H1 (cell line): ENCODE measurements at regions not wholly inside any gene's neighbourhood (a gene's known extent, or its start where the extent isn't known, plus 50 kb on each side); places are given as distances from the start of the nearest gene placed in this dataset.

Experiments used
- CTCF ChIA-PET: fragments of 300-600 bp; sonication (Branson Sonifier 250); formaldehyde crosslinking; loops from one replicate; lab custom pipeline; 2021; ENCODE audit not compliant: partially characterized antibody; lab: Charles Lee
- POLR2A ChIA-PET: fragments of 300-600 bp; sonication (Branson Sonifier 250); formaldehyde crosslinking; loops from one replicate; lab custom pipeline; 2021; ENCODE audit warnings: inconsistent platforms; ENCODE audit not compliant: partially characterized antibody; lab: Charles Lee
- DNase-seq, 2 experiments: peaks; one replicate each; pipeline versions ENCODE4 v3.0.0 to v3.0.0-alpha.2; 2010 to 2022; ENCODE audit warnings: low spot score in 2 of 2, low read depth in 1 of 2, mixed read lengths in 1 of 2
- FAIRE-seq: peaks from 2 replicates; lab custom pipeline; 2011; peaks lifted over from hg19 to GRCh38; lab: Jason Lieb, UNC
- H2AFZ ChIP-seq: 2 replicates; pipeline ENCODE4 v1.8.1; 2012; ENCODE audit warnings: low read length, inconsistent platforms
- H2AK5ac ChIP-seq: 2 replicates; pipeline ENCODE4 v1.6.1; 2013; ENCODE audit warnings: low read depth, low read length
- H2BK120ac ChIP-seq: replicated peaks from 2 replicates; pipeline ENCODE3; 2013; ENCODE audit warnings: low read depth, low read length, inconsistent platforms
- H2BK12ac ChIP-seq: 2 replicates; pipeline ENCODE4 v1.6.1; 2013; ENCODE audit warnings: low read depth, low read length
- H2BK15ac ChIP-seq: 2 replicates; pipeline ENCODE4 v1.6.1; 2013; ENCODE audit warnings: low read length
- H2BK20ac ChIP-seq: 2 replicates; pipeline ENCODE4 v1.6.1; 2013; ENCODE audit warnings: low read length
- H2BK5ac ChIP-seq: 2 replicates; pipeline ENCODE4 v1.6.1; 2013; ENCODE audit warnings: low read depth, low read length
- H3K14ac ChIP-seq: 2 replicates; pipeline ENCODE4 v1.6.1; 2013; ENCODE audit warnings: inconsistent platforms; ENCODE audit not compliant: insufficient read length
- H3K18ac ChIP-seq: 2 replicates; pipeline ENCODE4 v1.6.1; 2013; ENCODE audit warnings: low read length; ENCODE audit errors: extremely low read depth
- H3K23ac ChIP-seq: 2 replicates; pipeline ENCODE4 v1.6.1; 2013; ENCODE audit warnings: inconsistent platforms; ENCODE audit not compliant: insufficient read length
- H3K23me2 ChIP-seq: 2 replicates; pipeline ENCODE4 v1.6.1; 2013; ENCODE audit warnings: low read depth, low read length
- H3K27ac ChIP-seq: 2 replicates; pipeline ENCODE4 v1.6.1; 2011; ENCODE audit warnings: low read depth, low read length, inconsistent platforms
- H3K27me3 ChIP-seq, 4 experiments: replicated peaks in 1 of 4; 1 replicate in 1 of 4; 2 replicates in 3 of 4; pipeline versions ENCODE4 v1.6.1 to v1.8.1; 2011 to 2013; ENCODE audit warnings: low read length in 3 of 4, mild to moderate bottlenecking in 3 of 4, inconsistent platforms in 2 of 4, mixed read lengths in 2 of 4, moderate library complexity in 1 of 4; ENCODE audit not compliant: control insufficient read depth in 3 of 4, insufficient read depth in 3 of 4; ENCODE audit errors: extremely low read depth in 1 of 4
- H3K36me3 ChIP-seq, 4 experiments: 2 replicates each; pipeline versions ENCODE4 v1.6.1 to v1.8.1; 2011 to 2013; ENCODE audit warnings: mild to moderate bottlenecking in 4 of 4, low read length in 3 of 4, moderate library complexity in 2 of 4, control low read depth in 1 of 4, inconsistent platforms in 1 of 4; ENCODE audit not compliant: insufficient read depth in 4 of 4, control insufficient read depth in 2 of 4
- H3K4ac ChIP-seq: replicated peaks from 2 replicates; pipeline ENCODE3; 2013; ENCODE audit warnings: low read length, low read depth, mixed read lengths, inconsistent platforms; ENCODE audit not compliant: insufficient read length
- H3K4me1 ChIP-seq, 4 experiments: replicated peaks in 1 of 4; 1 replicate in 1 of 4; 2 replicates in 3 of 4; pipeline versions ENCODE4 v1.6.1 to v1.8.1; 2011 to 2013; ENCODE audit warnings: low read length in 3 of 4, inconsistent platforms in 2 of 4, mixed read lengths in 1 of 4; ENCODE audit not compliant: insufficient read depth in 4 of 4, control insufficient read depth in 3 of 4
- H3K4me2 ChIP-seq, 2 experiments: 2 replicates each; pipeline versions ENCODE4 v1.6.1 to v1.8.1; 2011 to 2013; ENCODE audit warnings: low read depth in 2 of 2, low read length in 2 of 2, control low read depth in 1 of 2, inconsistent platforms in 1 of 2, mild to moderate bottlenecking in 1 of 2; ENCODE audit not compliant: insufficient read depth in 1 of 2
- H3K4me3 ChIP-seq, 4 experiments: fragments of 200-600, 300-600 bp in 1 of 4; sonication (generic), shearing (Covaris generic), sonication (Bioruptor Twin) in 1 of 4; 2 replicates each; pipeline versions ENCODE4 v1.5.1 to v1.8.1; 2011 to 2016; ENCODE audit warnings: low read length in 4 of 4, low read depth in 3 of 4, control low read depth in 2 of 4, inconsistent platforms in 2 of 4, mild to moderate bottlenecking in 2 of 4, mixed read lengths in 1 of 4, moderate library complexity in 1 of 4; ENCODE audit not compliant: insufficient read depth in 2 of 4; ENCODE audit errors: extremely low read depth in 1 of 4
- H3K56ac ChIP-seq: replicated peaks from 2 replicates; pipeline ENCODE3; 2013; ENCODE audit warnings: low read depth, mild to moderate bottlenecking, mixed read lengths, low read length, inconsistent platforms; ENCODE audit not compliant: insufficient read length
- H3K79me1 ChIP-seq: 2 replicates; pipeline ENCODE4 v1.6.1; 2013; ENCODE audit warnings: low read depth, low read length, control low read depth
- H3K79me2 ChIP-seq, 2 experiments: 2 replicates each; pipeline versions ENCODE4 v1.6.1 to v1.8.1; 2012 to 2013; ENCODE audit warnings: low read length in 2 of 2, mild to moderate bottlenecking in 2 of 2, inconsistent platforms in 1 of 2; ENCODE audit not compliant: insufficient read depth in 2 of 2, control insufficient read depth in 1 of 2
- H3K9ac ChIP-seq, 4 experiments: replicated peaks in 1 of 4; 1 replicate in 1 of 4; 2 replicates in 3 of 4; pipeline versions ENCODE4 v1.6.1 to v1.8.1; 2011 to 2013; ENCODE audit warnings: low read depth in 3 of 4, low read length in 3 of 4, control low read depth in 2 of 4, mild to moderate bottlenecking in 2 of 4, moderate library complexity in 2 of 4, inconsistent platforms in 1 of 4; ENCODE audit errors: extremely low read depth in 1 of 4
- H3K9me3 ChIP-seq, 2 experiments: 2 replicates each; pipeline versions ENCODE4 v1.6.1 to v1.8.1; 2012 to 2013; ENCODE audit warnings: mild to moderate bottlenecking in 2 of 2, moderate library complexity in 2 of 2, control low read depth in 1 of 2, inconsistent platforms in 1 of 2, low read depth in 1 of 2, low read length in 1 of 2, mixed read lengths in 1 of 2; ENCODE audit not compliant: insufficient read depth in 2 of 2
- H4K20me1 ChIP-seq, 2 experiments: replicated peaks in 1 of 2; 2 replicates each; pipeline versions ENCODE3 to v1.8.1; 2011 to 2013; ENCODE audit warnings: inconsistent platforms in 2 of 2, low read length in 2 of 2, mild to moderate bottlenecking in 1 of 2; ENCODE audit not compliant: insufficient read depth in 2 of 2, control insufficient read depth in 1 of 2
- H4K5ac ChIP-seq: 2 replicates; pipeline ENCODE4 v1.6.1; 2013; ENCODE audit warnings: low read length, low read depth, mixed read lengths, inconsistent platforms; ENCODE audit not compliant: insufficient read length
- H4K8ac ChIP-seq: 2 replicates; pipeline ENCODE4 v1.8.0; 2013; ENCODE audit warnings: mild to moderate bottlenecking, moderate library complexity, low read length, inconsistent platforms; ENCODE audit not compliant: insufficient read depth; ENCODE audit errors: extremely low read depth
- H4K91ac ChIP-seq: replicated peaks from 2 replicates; pipeline ENCODE3; 2013; ENCODE audit warnings: low read length, mixed read lengths, inconsistent platforms; ENCODE audit not compliant: insufficient read length
- CTCF ChIP-seq, 3 experiments: IDR thresholded peaks; 1 replicate in 2 of 3; 2 replicates in 1 of 3; pipeline versions ENCODE4 v1.5.1 to v1.6.1; 2011; ENCODE audit warnings: low read length in 3 of 3, mild to moderate bottlenecking in 3 of 3, inconsistent platforms in 2 of 3, low read depth in 1 of 3, moderate library complexity in 1 of 3; ENCODE audit not compliant: insufficient read depth in 1 of 3; ENCODE audit errors: control extremely low read depth in 1 of 3
- E2F6 ChIP-seq: IDR thresholded peaks from 2 replicates; pipeline ENCODE4 v1.6.1; 2012; ENCODE audit warnings: inconsistent platforms
- GABPA ChIP-seq: IDR thresholded peaks from 2 replicates; pipeline ENCODE4 v1.6.1; 2011; ENCODE audit warnings: mild to moderate bottlenecking, low read length, moderate library complexity, borderline replicate concordance; ENCODE audit not compliant: insufficient read depth
- NRF1 ChIP-seq: IDR thresholded peaks from 2 replicates; pipeline ENCODE4 v1.6.1; 2011; ENCODE audit warnings: mild to moderate bottlenecking, low read depth, low read length, improper control_type of control experiment
- SP1 ChIP-seq: IDR thresholded peaks from 2 replicates; pipeline ENCODE4 v1.6.1; 2011; ENCODE audit warnings: low read depth, low read length
- TAF1 ChIP-seq: IDR thresholded peaks from 2 replicates; pipeline ENCODE4 v1.6.1; 2011; ENCODE audit warnings: mild to moderate bottlenecking, low read depth, low read length
- TCF12 ChIP-seq: IDR thresholded peaks from 2 replicates; pipeline ENCODE4 v1.6.1; 2011; ENCODE audit warnings: low read depth, mild to moderate bottlenecking, low read length
- WGBS, 2 experiments: shearing (Covaris generic) in 1 of 2; methylation state at CpG; one replicate each; pipeline versions ENCODE4 v1.1.6 to v1.1.7; 2013 to 2015; ENCODE audit warnings: low lambda C conversion rate in 2 of 2, mixed read lengths in 2 of 2, inconsistent platforms in 1 of 2, low coverage in 1 of 2, missing lambda C conversion rate in 1 of 2; ENCODE audit not compliant: insufficient replicate concordance in 2 of 2, insufficient coverage in 1 of 2, insufficient read length in 1 of 2; ENCODE audit errors: extremely low coverage in 1 of 2, missing lambda C conversion rate in 1 of 2; 5-methylcytosine and 5-hydroxymethylcytosine counted together
- TF ChIP-seq, protein P1 (sequence below): IDR thresholded peaks from 2 replicates; pipeline ENCODE4 v1.6.1; 2011; ENCODE audit warnings: low read depth, mild to moderate bottlenecking, low read length; ENCODE audit not compliant: insufficient read depth

DNA sequence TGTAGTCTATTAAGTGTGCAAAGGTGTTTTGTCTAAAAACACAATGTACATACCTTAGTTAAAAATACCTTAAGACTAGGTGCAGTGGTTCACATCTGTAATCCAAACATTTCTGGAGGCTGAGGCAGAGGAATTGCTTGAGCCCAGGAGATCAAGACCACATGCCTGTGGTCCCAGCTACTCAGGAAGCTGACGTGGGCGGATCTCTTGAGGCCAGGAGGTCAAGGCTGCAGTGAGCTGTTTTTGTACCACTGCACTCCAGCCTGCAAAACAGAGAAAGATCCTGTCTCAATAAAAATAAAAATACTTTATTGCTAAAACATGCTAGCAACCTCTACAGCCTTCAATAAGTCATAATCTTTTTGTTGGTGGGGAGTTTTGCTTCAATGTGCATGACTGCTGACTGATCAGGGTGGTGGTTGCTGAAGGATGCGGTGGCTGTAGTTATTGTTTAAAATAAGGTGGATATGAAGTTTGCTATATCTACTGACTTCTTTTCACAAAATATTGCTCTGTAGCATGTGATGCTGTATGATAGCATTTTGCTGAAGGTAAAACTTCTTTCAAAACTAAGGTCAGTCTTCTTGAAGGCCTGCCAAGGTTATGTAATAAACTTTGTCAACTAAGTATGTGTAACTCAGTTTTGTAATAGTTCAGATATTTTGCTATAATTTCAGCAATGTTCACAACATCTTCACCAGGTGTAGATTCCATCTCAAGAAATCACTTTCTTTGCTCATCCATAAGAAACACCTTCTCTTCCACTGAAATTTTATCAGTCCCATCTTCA, 1238.0 kb upstream of the NRXN1 start:
- Histone ChIP-seq H2AFZ (no peak overlapping the region), H3K56ac (no peak overlapping the region), H2BK12ac (no peak overlapping the region), H3K9me3 (0 out of 4 replicates have a peak, but pooled peaks cover 0 to 4% of the 10 kb centered on the region in 2 experiments), H2AK5ac (no peak overlapping the region), H4K8ac (no peak overlapping the region), H3K27me3 (peaks cover 0 to 1% (median 0%) of the 10 kb centered on the region in 4 experiments; a peak in 1 of 7 replicates), H2BK20ac (no peak overlapping the region), H3K23me2 (no peaks in the 10 kb centered on the region), H2BK15ac (no peak overlapping the region), H3K36me3 (no peaks in the 10 kb centered on the region), H2BK120ac (no peak overlapping the region), H3K14ac (no peak overlapping the region), H3K4me3 (no peak overlapping the region), H3K27ac (no peak overlapping the region), H3K4me1 (no peaks in the 10 kb centered on the region), H4K20me1 (no peaks in the 10 kb centered on the region), H3K79me2 (no peaks in the 10 kb centered on the region), H3K79me1 (no peaks in the 10 kb centered on the region), H3K23ac (no peak overlapping the region), H3K18ac (no peak overlapping the region), H3K4me2 (no peak overlapping the region), H3K9ac (no peak overlapping the region), H2BK5ac (no peak overlapping the region), H4K5ac (no peak overlapping the region), H3K4ac (no peak overlapping the region), H4K91ac (no peak overlapping the region)
- WGBS, 2 experiments: 98% methylated on average over 3 of the region's 3 CpGs; no CpG with 5 or more reads in 1 of the 2 experiments
- TF ChIP-seq SP1: no peak
- TF ChIP-seq TCF12: no peak
- TF ChIP-seq CTCF (IDR thresholded peaks at IDR 0.05; ENCODE audit: control extremely low read depth in 1 of 3, insufficient read depth in 1 of 3, low read depth in 1 of 3, low read length in 3 of 3): no peak
- TF ChIP-seq, protein P1, sequence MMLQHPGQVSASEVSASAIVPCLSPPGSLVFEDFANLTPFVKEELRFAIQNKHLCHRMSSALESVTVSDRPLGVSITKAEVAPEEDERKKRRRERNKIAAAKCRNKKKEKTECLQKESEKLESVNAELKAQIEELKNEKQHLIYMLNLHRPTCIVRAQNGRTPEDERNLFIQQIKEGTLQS: no peak
- no peak for TF ChIP-seq E2F6
- no peak for TF ChIP-seq NRF1
- no peak for TF ChIP-seq GABPA
- no peak for TF ChIP-seq TAF1
- ChIA-PET POLR2A (no interaction called here), CTCF (interaction anchor here (0.6 kb wide), 1 partner anchor 17 kb away, joined by 3 read pairs; no protein-coding TSS in a partner anchor)
- no peak for FAIRE-seq
- no peak for DNase-seq
